ENCODE measurements at regions not wholly inside any gene's neighbourhood (a gene's known extent, or its start where the extent isn't known, plus 50 kb on each side); places are given as distances from the start of the nearest gene placed in this dataset.

- Histone ChIP-seq H3K9me1 (ENCODE audit: control insufficient read depth, insufficient read depth, low read length) (no peaks in the 10 kb centered on the region), H3K79me2 (ENCODE audit: control insufficient read depth, insufficient read depth, low read length) (no peaks in the 10 kb centered on the region), H3K36me3 (ENCODE audit: control insufficient read depth, insufficient read depth, low read length) (no peaks in the 10 kb centered on the region), H3K4me1 (replicated peaks in 1 of 2; ENCODE audit: control insufficient read depth in 2 of 2, insufficient read depth in 2 of 2, low read length in 2 of 2) (no peaks in the 10 kb centered on the region; a peak in 2 of 5 replicates), H3K9me3 (replicated peaks; ENCODE audit: control insufficient read depth, insufficient read depth, low read depth, low read length) (no peaks in the 10 kb centered on the region), H2AFZ (ENCODE audit: low read depth, low read length) (no peak overlapping the region), H3K4me3 (no peak overlapping the region), H3K27me3 (ENCODE audit: control insufficient read depth in 2 of 2, insufficient read depth in 2 of 2, low read length in 2 of 2) (no peaks in the 10 kb centered on the region), H3K4me2 (ENCODE audit: insufficient read depth, low read length) (no peak overlapping the region), H3K9ac (ENCODE audit: insufficient read depth in 1 of 2, low read depth in 2 of 2, low read length in 2 of 2) (no peak overlapping the region), H4K20me1 (replicated peaks; ENCODE audit: control insufficient read depth, insufficient read depth, low read length) (no peaks in the 10 kb centered on the region), H3K27ac (ENCODE audit: extremely low read depth, low read depth, low read length) (no peak overlapping the region)
- intact Hi-C loops (cut with micrococcal nuclease), result no loop called here
- WGBS (ENCODE audit: insufficient coverage, low coverage, missing lambda C conversion rate), result 24% methylated on average over 4 of the region's 4 CpGs
- POLR2A ChIA-PET, result no interaction called here
- CTCF ChIA-PET (ENCODE audit: low intra/inter-chr PET ratio), result no interaction called here
- ATAC-seq, result no peak
- no peak for TF ChIP-seq PYGO2 (tag; IDR thresholded peaks at IDR 0.05)
- no peak for TF ChIP-seq GTF2F1 (IDR thresholded peaks at IDR 0.05; ENCODE audit: low read depth, low read length)
- TF ChIP-seq HBP1 (CRISPR knock-in tag; IDR thresholded peaks at IDR 0.05), result no peak
- no peak for TF ChIP-seq DPF2 (IDR thresholded peaks at IDR 0.05)
- no peak for TF ChIP-seq SNIP1 (IDR thresholded peaks at IDR 0.05; ENCODE audit: low read depth)
- TF ChIP-seq RBM14 (IDR thresholded peaks at IDR 0.05; ENCODE audit: borderline replicate concordance, insufficient read depth, low read depth, low read length), result no peak
- no peak for TF ChIP-seq CREB3 (tag; conservative IDR thresholded peaks at IDR 0.05; ENCODE audit: low read depth)
- no peak for TF ChIP-seq ZNF717 (CRISPR knock-in tag; IDR thresholded peaks at IDR 0.05)
- in situ Hi-C loops (cut with MboI), result no loop called here
- DNase-seq (ENCODE audit: extremely low read depth in 1 of 4, low spot score in 3 of 4), result no peak
- FAIRE-seq, result no peak
- no TSS peak for BruUV-seq (replicated peaks)
These were observed 568.7 kb upstream of the RGS18 start for GRCh38 chr1:191589536-191589935.
